Nephron progenitor cell (in vitro differentiated cells): ENCODE measurements at regions not wholly inside any gene's neighbourhood (a gene's known extent, or its start where the extent isn't known, plus 50 kb on each side); places are given as distances from the start of the nearest gene placed in this dataset.

Experiments used
- DNase-seq: peaks from one replicate; pipeline ENCODE4 v3.0.0; 2021
- H3K27ac Mint-ChIP-seq: 2 replicates; pipeline ENCODE4 v1.8.0; 2021; ENCODE audit warnings: mild to moderate bottlenecking, moderate library complexity, mixed read lengths
- H3K27me3 Mint-ChIP-seq: 2 replicates; pipeline ENCODE4 v1.8.0; 2021; ENCODE audit warnings: mild to moderate bottlenecking, low read depth, mixed read lengths; ENCODE audit not compliant: poor library complexity
- H3K36me3 Mint-ChIP-seq: 2 replicates; pipeline ENCODE4 v1.8.0; 2021; ENCODE audit warnings: low read depth, mixed read lengths
- H3K4me1 Mint-ChIP-seq: 2 replicates; pipeline ENCODE4 v1.8.0; 2021; ENCODE audit warnings: mixed read lengths
- H3K4me3 Mint-ChIP-seq: 2 replicates; pipeline ENCODE4 v1.8.0; 2021; ENCODE audit warnings: mild to moderate bottlenecking, moderate library complexity, mixed read lengths
- H3K9me3 Mint-ChIP-seq: 2 replicates; pipeline ENCODE4 v1.8.0; 2021; ENCODE audit warnings: mild to moderate bottlenecking, moderate library complexity, mixed read lengths
- TF ChIP-seq, protein P1 (sequence below): fragments of 200-600 bp; sonication (generic); IDR thresholded peaks from 2 replicates; pipeline ENCODE4 v1.5.0; 2021; ENCODE audit warnings: antibody characterized with exemption

DNA sequence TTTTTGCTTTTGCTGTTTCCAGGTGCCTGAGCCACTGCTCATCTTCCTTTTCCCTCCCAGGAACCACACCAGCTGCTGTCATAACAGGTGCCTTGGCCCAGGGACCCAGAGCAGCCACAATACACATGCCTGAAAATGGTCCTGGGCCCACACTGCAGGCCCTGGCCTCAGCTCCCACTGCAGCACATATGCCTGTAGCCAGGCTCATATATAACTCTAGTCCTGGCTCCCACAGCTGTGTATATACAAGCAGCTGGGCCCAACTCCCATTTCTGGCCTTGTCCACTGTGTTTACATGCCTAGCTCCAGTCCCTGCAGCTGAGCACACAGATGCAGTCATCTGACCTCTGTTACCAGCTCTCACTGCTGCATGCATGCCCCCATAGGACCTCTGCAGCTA, 930.5 kb downstream of the ADGRL3 start:
- DNase-seq, result no peak
- H3K9me3 Mint-ChIP-seq, result peaks cover 13% of the 10 kb centered on the region
- H3K4me1 Mint-ChIP-seq, result no peaks in the 10 kb centered on the region
- H3K4me3 Mint-ChIP-seq, result no peak overlapping the region
- H3K36me3 Mint-ChIP-seq, result no peaks in the 10 kb centered on the region
- no peak overlapping the region for H3K27ac Mint-ChIP-seq
- H3K27me3 Mint-ChIP-seq, result no peaks in the 10 kb centered on the region
- TF ChIP-seq, protein P1, sequence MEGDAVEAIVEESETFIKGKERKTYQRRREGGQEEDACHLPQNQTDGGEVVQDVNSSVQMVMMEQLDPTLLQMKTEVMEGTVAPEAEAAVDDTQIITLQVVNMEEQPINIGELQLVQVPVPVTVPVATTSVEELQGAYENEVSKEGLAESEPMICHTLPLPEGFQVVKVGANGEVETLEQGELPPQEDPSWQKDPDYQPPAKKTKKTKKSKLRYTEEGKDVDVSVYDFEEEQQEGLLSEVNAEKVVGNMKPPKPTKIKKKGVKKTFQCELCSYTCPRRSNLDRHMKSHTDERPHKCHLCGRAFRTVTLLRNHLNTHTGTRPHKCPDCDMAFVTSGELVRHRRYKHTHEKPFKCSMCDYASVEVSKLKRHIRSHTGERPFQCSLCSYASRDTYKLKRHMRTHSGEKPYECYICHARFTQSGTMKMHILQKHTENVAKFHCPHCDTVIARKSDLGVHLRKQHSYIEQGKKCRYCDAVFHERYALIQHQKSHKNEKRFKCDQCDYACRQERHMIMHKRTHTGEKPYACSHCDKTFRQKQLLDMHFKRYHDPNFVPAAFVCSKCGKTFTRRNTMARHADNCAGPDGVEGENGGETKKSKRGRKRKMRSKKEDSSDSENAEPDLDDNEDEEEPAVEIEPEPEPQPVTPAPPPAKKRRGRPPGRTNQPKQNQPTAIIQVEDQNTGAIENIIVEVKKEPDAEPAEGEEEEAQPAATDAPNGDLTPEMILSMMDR, result no peak

DNA sequence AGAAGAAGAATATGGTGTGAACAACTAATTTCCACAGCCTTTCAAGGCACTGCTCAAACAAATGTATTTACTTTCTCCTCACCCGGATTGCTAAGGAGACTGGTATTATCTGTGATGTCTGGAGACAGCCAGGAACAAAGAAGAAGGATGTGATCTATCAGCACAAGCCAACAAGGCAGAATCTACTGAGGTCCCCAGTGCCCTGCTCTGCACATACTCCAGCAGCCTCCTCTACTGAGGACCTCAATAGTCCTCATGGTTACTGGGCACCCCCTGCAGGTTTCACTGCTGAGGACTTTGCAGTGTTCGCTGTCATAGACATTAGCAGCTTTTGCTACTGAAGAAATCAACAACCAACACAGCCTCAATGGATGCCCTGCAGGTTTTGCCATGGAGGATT, 930.1 kb downstream of the ADGRL3 start:
- Mint-ChIP-seq H3K27me3 (no peaks in the 10 kb centered on the region), H3K9me3 (peaks cover 13% of the 10 kb centered on the region), H3K4me1 (no peaks in the 10 kb centered on the region), H3K36me3 (no peaks in the 10 kb centered on the region), H3K27ac (no peak overlapping the region), H3K4me3 (no peak overlapping the region)
- no peak for DNase-seq
- TF ChIP-seq, protein P1, result no peak
